Aorta (tissue), 5 donors: ENCODE measurements at regions not wholly inside any gene's neighbourhood (a gene's known extent, or its start where the extent isn't known, plus 50 kb on each side); places are given as distances from the start of the nearest gene placed in this dataset.
A peak's percentile ranks its signal among the peaks of the same experiment; 100 is the strongest.
"Not testable (repeated sequence)": the region's sequence is repeated elsewhere in the genome, so short reads cannot be mapped to it uniquely, and the experiment has no call there.

Experiments
- ATAC-seq: fragments of 200-7000 bp; cut with Tn5 transposase; one replicate; pipeline ENCODE4 v1.9.1; 2022; ENCODE audit warnings: moderate library complexity; ENCODE audit not compliant: low FRiP score
- DNase-seq, 2 donors: peaks; one replicate each; pipeline ENCODE4 v3.0.0-alpha.2; 2020
- H3K27ac ChIP-seq, 2 donors: one replicate each; pipeline ENCODE4 v1.5.1; 2013; ENCODE audit warnings: low read length in 2 of 2, mild to moderate bottlenecking in 2 of 2, moderate library complexity in 2 of 2, control low read depth in 1 of 2, inconsistent platforms in 1 of 2, low read depth in 1 of 2
- H3K27me3 ChIP-seq, 2 donors: one replicate each; pipeline ENCODE4 v1.6.1; 2013; ENCODE audit warnings: control low read depth in 1 of 2, low read length in 1 of 2, mild to moderate bottlenecking in 1 of 2, moderate library complexity in 1 of 2; ENCODE audit not compliant: insufficient read depth in 2 of 2, control insufficient read depth in 1 of 2
- H3K36me3 ChIP-seq, 2 donors: one replicate each; pipeline ENCODE4 v1.6.1; 2013; ENCODE audit warnings: control low read depth in 1 of 2, low read length in 1 of 2, mild to moderate bottlenecking in 1 of 2; ENCODE audit not compliant: insufficient read depth in 2 of 2, control insufficient read depth in 1 of 2
- H3K4me1 ChIP-seq, 2 donors: one replicate each; pipeline ENCODE4 v1.6.1; 2013; ENCODE audit warnings: low read length in 2 of 2, control low read depth in 1 of 2, mild to moderate bottlenecking in 1 of 2, moderate library complexity in 1 of 2; ENCODE audit not compliant: insufficient read depth in 2 of 2, control insufficient read depth in 1 of 2
- H3K4me3 ChIP-seq, 2 donors: one replicate each; pipeline ENCODE4 v1.5.1; 2013; ENCODE audit warnings: low read length in 2 of 2, control low read depth in 1 of 2, mild to moderate bottlenecking in 1 of 2
- H3K9me3 ChIP-seq: one replicate; pipeline ENCODE4 v1.6.1; 2013; ENCODE audit warnings: mild to moderate bottlenecking, low read length; ENCODE audit not compliant: control insufficient read depth
- WGBS, 2 donors: extraction: QIAGEN DNeasy Blood & Tissue Kit; methylation state at CpG; one replicate each; pipeline ENCODE4 v1.1.7; 2013; 5-methylcytosine and 5-hydroxymethylcytosine counted together
- intact Hi-C, 2 donors: fragments of 100-400 bp; cut with DNase I; formaldehyde crosslinking; loops; one replicate each; pipeline versions ENCODE4 v1.14.2 to v1.15.0; 2022
- donor health status: healthy with polysubstance abuse.
- donor health status: Bipolar disorder and iron deficiency.
- donor health status: DM: no; HTN: no; CAD: no.
- donor health status: DM: no; HTN: no; CAD: no.
- donor health status: DM: yes; HTN: yes; CAD: no.

DNA sequence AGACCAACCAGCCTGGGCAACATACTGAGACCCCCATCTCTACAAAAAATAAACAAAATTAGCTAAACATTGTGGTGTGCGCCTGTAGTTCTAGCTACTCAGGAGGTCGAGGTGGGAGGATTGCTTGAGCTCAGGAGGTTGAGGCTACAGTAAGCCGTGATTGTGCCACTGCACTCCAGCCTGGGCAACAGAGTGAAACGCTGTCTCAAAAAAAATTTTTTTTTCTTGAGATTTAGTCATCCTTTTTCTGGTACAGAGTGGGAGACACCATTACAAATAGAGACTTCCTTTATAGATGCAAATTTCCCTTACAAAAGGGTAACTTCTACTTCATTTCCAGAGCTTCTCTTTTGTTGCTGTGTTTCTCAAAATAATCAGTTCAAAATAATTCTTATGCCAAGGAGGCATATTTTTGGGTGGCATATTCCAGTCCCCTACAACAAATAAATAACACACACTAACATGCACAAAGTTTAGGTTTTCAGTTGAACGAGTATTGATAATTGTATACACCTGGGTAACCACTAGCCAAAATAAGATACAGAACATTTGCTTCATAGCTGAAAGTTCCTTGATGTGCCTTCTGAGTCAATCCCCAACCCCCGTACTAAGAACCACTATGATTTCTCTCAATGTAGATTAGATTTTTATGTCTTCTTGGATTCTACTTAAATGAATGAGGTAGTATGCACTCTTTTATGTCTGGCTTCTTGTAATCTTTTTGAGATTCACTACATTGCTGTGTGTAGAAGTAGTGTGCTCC lies 248.9 kb upstream of the PROK2 start:
- Histone ChIP-seq H3K36me3 (no peaks in the 10 kb centered on the region), H3K27me3 (no peaks in the 10 kb centered on the region), H3K27ac (no peak overlapping the region), H3K9me3 (peaks cover 2% of the 10 kb centered on the region), H3K4me3 (no peak overlapping the region), H3K4me1 (peaks cover 0 to 2% of the 10 kb centered on the region in 2 donors)
- WGBS, 2 donors: 92 to 94% methylated on average over 6 of the region's 6 CpGs
- no peak for DNase-seq
- intact Hi-C loops: no loop called here
- no peak for ATAC-seq

DNA sequence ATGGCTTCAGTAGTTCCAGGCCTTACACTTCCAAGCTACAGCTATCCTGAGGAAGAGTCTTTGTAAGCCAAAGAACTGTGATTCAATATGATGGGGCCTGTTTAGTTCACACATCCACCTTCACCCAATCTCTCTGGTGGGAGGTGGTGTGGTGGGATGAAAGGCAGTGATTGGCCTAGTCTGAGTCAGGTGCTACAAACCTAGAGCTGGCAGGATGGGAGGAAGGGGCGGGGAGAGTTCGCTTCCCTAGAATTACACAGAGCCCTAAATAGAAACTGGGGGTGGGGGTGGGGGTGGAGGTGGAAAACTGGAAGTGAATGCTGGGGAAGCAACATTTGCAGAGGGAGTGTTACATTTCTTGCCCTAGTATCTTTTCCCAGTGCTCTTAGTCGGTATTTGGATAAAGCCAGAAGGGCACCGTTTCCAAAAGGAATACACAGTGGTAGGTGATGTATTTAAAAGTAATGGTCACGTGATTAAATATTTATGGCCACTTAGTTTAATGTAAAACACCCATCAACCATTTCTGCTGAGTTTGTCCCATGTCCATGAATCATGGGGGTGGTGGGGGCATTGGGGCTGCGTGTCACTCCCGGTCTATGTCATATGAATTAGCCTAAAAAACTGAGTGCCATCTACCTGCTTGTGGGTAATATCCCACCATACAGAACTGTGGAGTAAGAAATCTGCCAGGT lies 247.6 kb upstream of the PROK2 start:
- 91 to 93% methylated on average over 7 of the region's 7 CpGs for WGBS, 2 donors
- Histone ChIP-seq H3K4me3 (no peak overlapping the region), H3K27ac (no peak overlapping the region), H3K4me1 (peaks cover 0 to 2% of the 10 kb centered on the region in 2 donors), H3K27me3 (no peaks in the 10 kb centered on the region), H3K36me3 (no peaks in the 10 kb centered on the region), H3K9me3 (peaks cover 2% of the 10 kb centered on the region)
- intact Hi-C loops: no loop called here
- ATAC-seq (no peak), DNase-seq (no peak)

GRCh38 chr3:72031581-72031980 lies 246.6 kb upstream of the PROK2 start:
- peaks cover 2% of the 10 kb centered on the region for H3K9me3 ChIP-seq
- 93 to 99% methylated on average over 3 of the region's 3 CpGs for WGBS, 2 donors
- no peak overlapping the region for H3K27ac ChIP-seq
- DNase-seq (peak in 1 of 2 donors; percentile 68), ATAC-seq (no peak)
- no peak overlapping the region for H3K4me3 ChIP-seq
- peaks cover 0 to 2% of the 10 kb centered on the region in 2 donors for H3K4me1 ChIP-seq
- no peaks in the 10 kb centered on the region for H3K36me3 ChIP-seq
- intact Hi-C loops: no loop called here
- no peaks in the 10 kb centered on the region for H3K27me3 ChIP-seq

DNA sequence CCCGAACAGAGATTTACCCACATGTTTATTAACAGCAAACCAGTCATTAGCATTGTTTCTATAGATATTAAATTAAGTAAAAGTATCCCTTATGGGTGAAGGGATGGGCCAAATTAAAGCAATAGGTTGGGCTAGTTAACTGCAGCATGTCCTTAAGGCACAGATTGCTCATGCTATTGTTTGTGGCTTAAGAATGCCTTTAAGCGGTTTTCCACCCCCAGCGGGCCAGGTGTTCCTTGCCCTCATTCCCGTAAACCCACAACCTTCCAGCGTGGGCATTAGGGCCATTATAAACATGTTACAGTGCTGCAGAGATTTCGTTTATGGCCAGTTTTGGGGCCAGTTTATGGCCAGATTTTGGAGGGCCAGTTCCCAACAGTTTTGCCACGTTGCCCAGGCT lies 245.3 kb upstream of the PROK2 start:
- H3K27ac ChIP-seq, intact Hi-C loops, H3K9me3 ChIP-seq, H3K27me3 ChIP-seq, ATAC-seq, H3K4me3 ChIP-seq, H3K4me1 ChIP-seq, H3K36me3 ChIP-seq, DNase-seq: not testable (repeated sequence)
- WGBS, 2 donors: 95 to 97% methylated on average over 7 of the region's 7 CpGs

DNA sequence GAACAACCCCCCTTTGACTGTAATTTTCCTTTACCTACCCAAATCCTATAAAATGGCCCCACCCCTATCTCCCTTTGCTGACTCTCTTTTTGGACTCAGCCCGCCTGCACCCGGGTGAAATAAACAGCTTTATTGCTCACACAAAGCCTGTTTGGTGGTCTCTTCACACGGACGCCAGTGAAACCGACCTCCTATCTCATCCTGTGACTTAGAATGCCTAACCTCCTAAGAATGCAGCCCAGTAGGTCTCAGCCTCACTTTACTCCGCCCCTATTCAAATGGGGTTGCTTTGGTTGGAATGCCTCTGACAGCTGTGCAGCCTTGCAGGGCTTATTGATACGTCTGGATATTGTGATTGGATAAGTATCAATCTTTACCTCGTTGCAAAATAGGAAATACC lies 243.8 kb upstream of the PROK2 start:
- ATAC-seq, H3K27ac ChIP-seq, H3K4me3 ChIP-seq, H3K27me3 ChIP-seq, H3K9me3 ChIP-seq, H3K36me3 ChIP-seq, intact Hi-C loops, DNase-seq, H3K4me1 ChIP-seq: not testable (repeated sequence)
- WGBS, 2 donors: 68 to 77% methylated on average over 8 of the region's 8 CpGs

DNA sequence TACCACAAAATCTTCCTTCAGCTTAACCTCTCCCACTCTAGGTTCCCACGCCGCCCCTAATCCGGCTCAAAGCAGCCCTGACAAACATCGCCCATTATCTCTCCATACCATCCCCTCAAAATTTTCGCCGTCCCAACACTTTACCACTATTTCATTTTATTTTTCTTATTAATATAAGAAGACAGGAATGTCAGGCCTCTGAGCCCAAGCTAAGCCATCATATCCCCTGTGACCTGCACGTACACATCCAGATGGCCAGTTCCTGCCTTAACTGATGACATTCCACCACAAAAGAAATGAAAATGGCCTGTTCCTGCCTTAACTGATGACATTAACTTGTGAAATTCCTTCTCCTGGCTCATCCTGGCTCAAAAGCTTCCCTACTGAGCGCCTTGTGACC lies 243.4 kb upstream of the PROK2 start:
- DNase-seq, H3K4me3 ChIP-seq, intact Hi-C loops, ATAC-seq, H3K27me3 ChIP-seq, H3K27ac ChIP-seq, H3K4me1 ChIP-seq, H3K36me3 ChIP-seq, H3K9me3 ChIP-seq: not testable (repeated sequence)
- 98 to 100% methylated on average over 7 of the region's 8 CpGs for WGBS, 2 donors

- DNase-seq, ATAC-seq, intact Hi-C loops, H3K4me3 ChIP-seq, H3K9me3 ChIP-seq, H3K4me1 ChIP-seq, H3K27me3 ChIP-seq, H3K27ac ChIP-seq, H3K36me3 ChIP-seq: not testable (repeated sequence)
- 85 to 96% methylated on average over 1 to 2 of the region's 2 CpGs for WGBS, 2 donors
Measured at GRCh38 chr3:72027728-72028127, 242.8 kb upstream of the PROK2 start.

DNA sequence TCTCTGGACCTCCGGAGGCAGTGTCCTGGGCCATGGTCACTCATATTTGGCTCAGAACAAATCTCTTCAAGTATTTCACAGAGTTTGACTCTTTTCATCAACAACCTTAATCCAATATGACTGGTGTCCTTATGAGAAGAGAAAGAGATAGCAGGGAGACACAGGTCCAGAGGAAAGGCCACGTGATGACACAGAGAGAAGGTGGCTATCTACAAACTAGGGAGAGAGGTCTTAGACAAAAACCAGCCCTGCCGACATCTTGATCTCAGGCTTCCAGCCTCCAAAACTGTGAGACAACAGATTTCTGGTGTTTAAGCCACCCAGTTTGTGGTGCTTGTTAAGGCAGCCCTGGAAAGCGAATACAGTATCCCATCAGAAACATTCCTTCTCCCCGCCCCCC lies 237.1 kb upstream of the PROK2 start:
- no peaks in the 10 kb centered on the region for H3K36me3 ChIP-seq
- ATAC-seq (no peak), DNase-seq (no peak)
- no peaks in the 10 kb centered on the region for H3K27me3 ChIP-seq
- H3K27ac ChIP-seq: no peak overlapping the region
- no peak overlapping the region for H3K4me3 ChIP-seq
- WGBS, 2 donors: 96% methylated on average over 5 of the region's 5 CpGs
- no peaks in the 10 kb centered on the region for H3K9me3 ChIP-seq
- H3K4me1 ChIP-seq: no peaks in the 10 kb centered on the region
- intact Hi-C loops: no loop called here

DNA sequence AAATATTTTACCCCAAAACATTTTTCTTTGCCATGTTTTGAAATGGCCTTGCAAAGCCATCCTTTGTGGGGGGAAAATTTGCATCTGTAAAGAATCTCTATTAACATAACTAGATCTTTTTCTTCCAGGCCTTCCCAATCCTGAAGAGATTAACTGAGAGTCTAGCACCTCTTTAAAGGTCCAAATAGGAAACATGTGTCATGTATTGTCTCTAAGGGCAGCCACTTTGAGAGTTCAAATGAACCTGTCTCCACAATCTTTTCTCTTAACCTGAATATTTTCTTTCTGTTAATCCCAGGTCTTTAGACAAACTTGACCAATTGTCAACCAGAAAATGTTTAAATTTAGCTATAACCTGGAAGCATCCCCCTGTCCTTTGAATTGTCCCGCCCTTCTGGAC lies 236.6 kb upstream of the PROK2 start:
- ATAC-seq: no peak
- no peak overlapping the region for H3K4me3 ChIP-seq
- no peaks in the 10 kb centered on the region for H3K36me3 ChIP-seq
- intact Hi-C loops: no loop called here
- H3K9me3 ChIP-seq: no peaks in the 10 kb centered on the region
- H3K4me1 ChIP-seq: no peaks in the 10 kb centered on the region
- no peak overlapping the region for H3K27ac ChIP-seq
- DNase-seq: no peak
- no peaks in the 10 kb centered on the region for H3K27me3 ChIP-seq
- WGBS, 2 donors: 100% methylated on average over 1 of the region's 1 CpG
